Esophagus muscularis mucosa (tissue), 4 donors: ENCODE measurements at regions not wholly inside any gene's neighbourhood (a gene's known extent, or its start where the extent isn't known, plus 50 kb on each side); places are given as distances from the start of the nearest gene placed in this dataset.

Experiments used
- CTCF ChIP-seq, 3 experiments: fragments of 200-600 bp in 2 of 3; fragments of 450-650 bp in 1 of 3; sonication (generic) in 2 of 3; IDR thresholded peaks; one replicate each; pipeline ENCODE4 v1.5.1; 2017 to 2019; ENCODE audit warnings: antibody characterized with exemption in 3 of 3, mild to moderate bottlenecking in 2 of 3, moderate library complexity in 1 of 3
- EP300 ChIP-seq: sonication (generic); formaldehyde crosslinking; IDR thresholded peaks from one replicate; pipeline ENCODE4 v1.6.1; 2017; ENCODE audit warnings: antibody characterized with exemption
- POLR2A ChIP-seq: fragments of 450-650 bp; IDR thresholded peaks from one replicate; pipeline ENCODE4 v1.6.1; 2017; ENCODE audit warnings: antibody characterized with exemption, moderate library complexity, mild to moderate bottlenecking, low read depth

DNA sequence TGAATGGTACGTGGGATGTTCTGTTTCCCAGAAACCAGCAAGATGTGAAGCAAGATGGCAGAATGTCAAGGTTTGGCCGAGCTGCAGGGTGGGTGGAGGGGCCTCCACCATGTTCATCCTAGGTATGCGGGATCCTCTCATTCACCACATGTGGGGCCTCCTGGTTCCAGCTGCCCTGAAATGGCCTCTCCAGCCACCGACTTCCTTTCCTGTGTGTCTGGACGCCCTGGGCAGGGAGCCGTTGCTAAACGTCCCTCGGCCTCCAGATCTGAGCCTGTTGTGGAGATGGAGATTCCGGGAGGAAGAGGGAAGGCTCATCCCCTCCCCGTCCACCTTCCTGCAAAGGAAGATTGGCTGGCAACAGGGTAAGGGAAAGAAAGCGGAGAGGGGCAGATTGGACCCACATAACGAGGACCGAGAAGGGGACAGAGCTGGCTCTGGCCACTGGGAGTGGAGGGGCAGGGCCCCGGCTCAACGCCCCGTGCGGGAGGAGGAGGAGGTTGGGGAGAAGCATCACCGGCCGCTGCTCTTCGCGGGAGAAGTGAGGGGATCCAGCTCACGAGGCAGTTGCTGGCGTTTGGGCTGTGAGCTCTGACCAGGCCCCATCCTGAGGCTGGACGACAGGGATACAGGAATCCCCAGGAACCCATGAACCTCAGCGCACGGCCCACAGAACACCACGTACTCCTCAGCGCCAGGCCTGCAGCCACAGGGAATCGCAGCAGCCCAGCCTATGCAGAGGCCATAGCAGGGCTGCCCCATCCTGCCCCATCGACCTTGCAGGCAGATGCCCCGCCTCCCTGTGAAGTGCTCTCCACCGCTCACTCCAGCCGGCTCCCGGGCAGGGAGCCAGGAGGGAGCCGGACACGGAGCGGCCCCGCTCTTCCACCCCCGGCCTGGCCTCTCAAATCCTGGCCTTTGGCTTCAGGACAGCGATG, 98.3 kb downstream of the FOXL3 start:
- TF ChIP-seq EP300 (no peak), CTCF (IDR thresholded peaks at IDR 0.05) (no peak), POLR2A (no peak)
